HG03442 (cell line): ENCODE measurements at regions not wholly inside any gene's neighbourhood (a gene's known extent, or its start where the extent isn't known, plus 50 kb on each side); places are given as distances from the start of the nearest gene placed in this dataset.
"Not testable (repeated sequence)": the region's sequence is repeated elsewhere in the genome, so short reads cannot be mapped to it uniquely, and the experiment has no call there.

Experiments
- ATAC-seq: cut with Tn5 transposase; IDR thresholded peaks from one replicate; pipeline ENCODE4 v1.9.1; 2021; ENCODE audit warnings: mild to moderate bottlenecking, moderate library complexity; ENCODE audit not compliant: unreplicated experiment

DNA sequence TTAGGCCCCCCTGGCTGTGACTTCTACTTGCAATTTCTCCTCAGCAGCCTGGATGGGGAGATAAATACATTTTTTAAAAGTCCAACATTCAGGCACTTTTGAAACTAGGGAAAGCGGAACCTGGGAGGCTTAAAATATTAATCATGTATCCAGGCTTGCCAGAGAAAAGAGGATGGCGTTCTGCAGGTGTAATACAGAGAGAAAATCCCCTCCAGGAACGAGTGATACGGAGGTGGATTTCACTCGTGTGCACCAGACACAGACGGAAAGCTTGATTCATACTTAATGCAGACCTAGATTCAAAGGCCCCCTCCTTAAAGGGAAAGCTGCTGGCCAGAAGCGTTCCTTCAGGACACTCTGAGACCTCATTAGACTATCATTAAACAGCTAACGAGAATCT lies 354.0 kb upstream of the BOD1L1 start:
- no peak for ATAC-seq

GRCh38 chr4:13982010-13982409 lies 354.5 kb upstream of the BOD1L1 start:
- ATAC-seq: no peak

DNA sequence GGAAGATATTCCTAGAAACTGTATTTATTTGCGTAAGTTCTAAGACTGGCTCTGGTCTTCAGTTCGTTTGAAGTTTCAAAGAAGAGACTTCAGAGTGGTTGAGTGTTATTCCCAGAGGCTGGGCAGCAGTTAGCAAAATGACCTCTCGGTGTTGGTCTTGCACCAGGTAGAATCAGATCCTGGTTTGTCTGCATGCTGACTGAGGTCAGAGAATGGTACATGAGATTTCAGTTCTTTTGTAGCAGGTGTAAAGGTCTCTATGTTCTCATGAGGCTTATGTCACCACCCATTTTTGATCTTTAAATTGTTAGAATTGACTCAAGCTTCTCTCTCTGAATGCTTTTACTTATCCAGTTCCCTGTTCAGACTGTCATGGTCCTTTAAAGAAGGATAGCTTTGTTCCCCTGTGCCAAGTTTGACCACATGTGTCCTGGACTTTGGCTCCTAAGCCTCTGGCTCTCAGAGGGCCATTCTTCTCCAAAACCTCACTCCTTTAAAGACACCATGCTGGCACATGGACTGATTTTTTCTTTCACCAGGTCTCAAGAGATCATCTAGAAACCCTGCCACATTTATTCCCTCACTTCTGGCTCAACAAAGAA lies 355.8 kb upstream of the BOD1L1 start:
- ATAC-seq: no peak

- ATAC-seq: no peak
These were observed 357.7 kb upstream of the BOD1L1 start for GRCh38 chr4:13984991-13985800.

DNA sequence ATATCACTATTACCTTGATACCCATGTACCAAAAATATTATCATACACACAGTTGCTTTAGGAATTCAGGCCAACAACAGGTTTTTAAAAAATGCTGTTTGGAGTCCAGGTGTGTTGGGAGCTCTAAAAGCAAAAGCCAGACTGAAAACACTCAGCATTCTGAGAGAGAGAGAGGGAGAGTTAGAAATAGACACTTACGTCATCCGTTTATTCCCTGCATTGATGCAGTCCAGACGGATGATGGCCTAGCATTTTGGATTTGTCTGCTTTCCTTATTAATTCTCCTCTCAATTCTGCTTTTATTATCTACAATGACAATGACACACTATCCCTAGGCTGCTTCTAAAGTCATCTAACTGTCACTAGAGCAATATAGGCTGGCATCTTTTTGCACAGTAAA lies 358.3 kb upstream of the BOD1L1 start:
- ATAC-seq: no peak

DNA sequence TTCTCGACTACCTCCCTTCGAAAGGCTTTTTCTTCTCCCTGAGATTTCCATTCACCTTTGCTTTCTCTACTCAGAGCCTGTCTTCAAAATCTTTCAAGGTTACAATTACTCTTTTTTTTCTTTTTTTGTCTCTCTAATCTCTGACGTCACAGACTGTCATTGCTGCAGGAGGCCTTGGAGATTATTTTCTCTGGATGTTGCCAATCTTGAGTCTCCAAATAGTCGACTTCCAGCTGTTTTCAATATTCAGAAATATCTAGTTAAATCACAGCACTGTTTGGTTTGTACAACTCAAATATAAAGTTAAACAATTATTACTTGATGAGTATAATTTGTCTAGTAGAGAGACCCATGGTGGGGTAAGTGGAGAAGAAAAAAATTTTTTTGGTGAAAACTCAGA lies 359.0 kb upstream of the BOD1L1 start:
- no peak for ATAC-seq

GRCh38 chr4:13988353-13989305 lies 361.1 kb upstream of the BOD1L1 start:
- no peak for ATAC-seq

GRCh38 chr4:13989501-13989900 lies 362.0 kb upstream of the BOD1L1 start:
- ATAC-seq: no peak

DNA sequence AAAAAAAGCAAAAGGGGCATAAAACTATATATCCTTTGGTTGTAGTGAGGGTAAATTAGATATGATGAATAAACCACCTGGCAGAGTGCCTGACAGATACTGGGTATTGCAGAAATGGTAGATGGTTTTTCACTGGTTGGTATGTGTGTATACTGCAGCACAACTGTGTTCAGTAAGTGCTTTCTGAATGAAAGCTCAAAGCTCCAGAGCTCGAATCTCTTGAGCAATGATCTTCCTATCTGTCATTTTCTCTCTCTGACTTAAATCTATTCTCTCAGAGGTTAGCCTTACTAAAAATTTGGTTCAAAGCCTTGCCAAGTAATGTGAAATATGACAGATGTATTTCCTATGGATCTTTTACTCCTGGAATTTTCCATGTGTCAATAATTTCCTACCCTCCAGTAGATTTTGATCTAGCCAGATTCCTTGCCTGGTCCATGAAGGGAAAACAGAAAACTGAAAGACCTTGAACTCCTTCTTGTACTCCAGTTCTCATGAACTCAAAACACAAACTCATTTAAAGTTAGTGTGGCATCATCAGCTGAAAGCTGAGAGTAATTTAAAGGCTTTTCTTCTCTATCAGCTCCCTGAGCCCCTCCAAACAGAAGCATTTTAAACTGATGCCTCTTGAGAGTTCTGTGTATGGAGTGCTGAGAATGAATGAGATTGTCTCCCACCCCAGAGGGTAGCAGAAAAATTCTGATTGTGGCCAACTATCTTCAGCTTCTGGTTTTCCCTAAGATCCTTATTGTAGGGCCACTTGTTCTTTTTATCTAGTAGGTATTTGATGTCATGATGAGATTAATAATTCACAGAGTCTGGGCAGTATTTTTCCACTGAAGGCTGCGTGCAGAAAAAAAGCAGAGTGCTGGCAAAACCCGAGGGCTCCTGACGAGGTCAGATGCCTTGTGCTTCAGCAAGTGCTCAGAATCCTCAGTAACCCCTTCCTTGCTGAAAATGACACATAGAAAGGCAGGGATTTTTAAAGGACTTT lies 363.4 kb upstream of the BOD1L1 start:
- no peak for ATAC-seq

GRCh38 chr4:13992041-13992440 lies 364.5 kb upstream of the BOD1L1 start:
- ATAC-seq: no peak

- no peak for ATAC-seq
These were observed 365.5 kb upstream of the BOD1L1 start for GRCh38 chr4:13992975-13993520.

GRCh38 chr4:13994016-13994415 lies 366.5 kb upstream of the BOD1L1 start:
- no peak for ATAC-seq

DNA sequence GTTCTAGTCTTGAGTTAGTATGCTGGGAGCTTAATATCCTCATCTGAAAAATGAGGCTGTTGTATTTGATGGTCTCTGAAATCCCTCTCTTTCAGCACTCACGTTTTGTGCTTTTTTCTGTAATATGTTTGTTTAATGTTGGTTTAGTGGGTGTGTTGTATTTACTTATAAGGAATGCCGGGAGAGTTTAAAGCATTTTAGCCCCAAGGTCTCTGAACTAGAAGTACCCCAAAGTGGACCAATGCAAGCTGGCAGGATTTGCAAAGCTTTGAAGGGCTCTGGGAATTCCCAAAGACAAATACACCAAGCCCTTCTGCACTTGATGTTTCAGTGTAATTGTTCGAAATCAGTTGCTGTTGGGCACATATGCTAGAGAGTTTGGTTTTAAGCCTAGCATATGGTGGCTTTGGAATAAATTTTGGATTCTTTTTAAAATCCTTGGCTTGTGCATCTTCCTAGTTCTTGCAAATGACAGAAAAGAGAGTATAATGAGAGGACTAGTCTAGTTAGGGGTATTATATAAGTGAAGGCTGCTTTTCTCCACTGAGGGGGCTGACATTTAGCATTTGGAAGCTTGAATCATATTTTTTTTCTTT lies 371.4 kb upstream of the BOD1L1 start:
- no peak for ATAC-seq

DNA sequence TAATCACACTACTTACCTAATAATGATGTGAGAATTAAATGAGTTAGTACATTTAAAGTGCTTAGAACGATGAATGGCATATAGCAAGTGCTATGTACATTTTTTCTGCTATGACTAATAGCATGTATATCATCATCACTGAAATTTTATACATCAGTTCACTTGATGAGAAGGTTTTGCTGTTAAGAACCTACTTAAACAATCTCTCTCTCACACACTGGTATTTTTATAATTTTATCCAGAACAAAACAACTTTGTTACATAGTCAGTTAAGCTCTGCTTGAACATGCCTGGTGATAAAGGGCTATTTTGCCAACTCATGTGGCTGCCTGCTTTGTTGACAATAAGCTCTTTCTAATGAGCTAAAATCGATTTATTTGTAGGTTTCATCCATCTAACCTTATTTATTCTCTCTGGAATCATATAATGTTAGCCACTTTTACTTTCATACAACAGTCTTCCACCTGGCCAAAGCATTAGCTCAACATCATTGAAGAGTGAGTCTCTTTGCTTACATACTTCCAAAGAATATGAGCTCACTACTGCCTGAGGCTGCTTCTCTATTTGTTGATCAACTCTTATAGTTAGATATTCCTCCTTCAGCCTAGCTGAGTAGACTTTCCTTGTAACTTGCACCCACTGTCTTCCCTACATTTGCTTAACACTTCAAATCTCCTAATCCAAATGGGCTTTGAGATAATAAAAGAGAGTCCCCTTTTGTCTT lies 372.7 kb upstream of the BOD1L1 start:
- no peak for ATAC-seq

DNA sequence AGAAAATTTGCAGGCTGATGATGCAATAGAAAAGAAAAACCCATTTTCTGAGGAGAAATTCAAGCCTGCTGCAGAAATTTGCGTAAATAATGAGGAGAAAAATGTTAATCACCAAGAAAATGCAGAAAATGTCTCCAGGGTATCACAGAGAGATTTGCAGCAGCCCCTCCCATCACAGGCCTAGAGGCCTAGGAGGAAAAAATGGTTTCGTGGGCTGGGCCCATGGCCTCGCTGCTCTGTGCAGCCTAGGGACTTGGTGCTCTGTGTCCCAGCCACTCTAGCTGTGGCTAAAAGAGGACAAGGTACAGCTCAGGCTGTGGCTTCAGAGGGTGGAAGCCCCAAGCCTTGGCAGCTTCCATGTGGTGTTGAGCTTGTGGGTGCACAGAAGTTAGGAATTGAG lies 374.8 kb upstream of the BOD1L1 start:
- ATAC-seq: not testable (repeated sequence)

GRCh38 chr4:14008494-14008893 lies 381.0 kb upstream of the BOD1L1 start:
- no peak for ATAC-seq

DNA sequence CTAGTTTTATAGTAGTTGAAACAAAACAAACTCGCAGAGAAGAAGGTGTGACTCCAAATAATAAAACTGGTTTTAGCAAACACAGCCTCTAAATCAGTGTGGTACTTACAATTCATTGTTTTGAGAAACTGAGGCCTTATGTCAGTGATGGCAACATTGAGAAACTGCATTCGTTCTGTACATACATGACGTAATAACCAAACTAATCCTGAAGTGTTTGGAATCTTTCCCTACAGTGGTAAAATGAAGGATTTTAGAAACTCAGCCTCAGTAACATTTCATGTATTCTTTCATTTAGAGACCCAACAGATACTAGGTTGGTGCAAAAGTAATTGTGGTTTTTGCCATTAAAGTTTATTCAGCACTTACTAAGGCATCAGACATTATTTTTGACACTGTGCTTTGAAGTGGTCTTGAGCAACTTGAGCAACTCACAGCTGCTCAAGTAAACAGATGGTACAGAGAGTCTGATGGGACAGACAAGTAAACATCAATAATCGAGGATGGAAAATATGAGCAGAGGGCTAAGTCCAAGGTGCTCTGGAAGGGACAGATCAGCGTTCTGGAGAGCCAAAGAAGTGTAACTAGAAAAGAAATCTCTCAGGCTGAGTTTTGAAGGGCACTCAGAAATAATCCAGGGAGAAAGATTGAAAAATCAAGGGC lies 390.8 kb upstream of the BOD1L1 start:
- no peak for ATAC-seq

DNA sequence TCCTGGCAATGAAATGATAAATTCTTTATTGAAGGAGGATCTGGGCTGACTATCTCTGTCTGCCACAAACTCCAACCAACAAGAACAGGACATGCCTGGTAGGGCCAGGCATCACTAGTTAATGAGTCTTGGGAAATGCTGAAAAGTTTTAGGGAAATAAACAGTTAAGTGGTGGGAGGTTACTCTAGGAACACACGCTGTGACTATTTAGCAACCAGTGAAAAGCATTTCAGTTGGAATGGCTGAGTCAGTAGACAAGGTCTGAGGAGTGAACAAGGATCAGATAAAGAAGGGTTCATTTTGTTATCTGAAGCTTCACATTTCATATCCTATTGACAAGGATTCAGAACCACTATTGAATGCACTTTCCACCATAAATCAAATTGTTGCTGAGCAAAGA lies 394.9 kb upstream of the BOD1L1 start:
- no peak for ATAC-seq
